Duodenal mucosa (tissue), 2 donors: ENCODE measurements at regions not wholly inside any gene's neighbourhood (a gene's known extent, or its start where the extent isn't known, plus 50 kb on each side); places are given as distances from the start of the nearest gene placed in this dataset.

Experiments used
- H3K27ac ChIP-seq: one replicate; pipeline ENCODE4 v1.7.0; 2013; ENCODE audit warnings: low read depth, low read length
- H3K27me3 ChIP-seq, 2 donors: one replicate each; pipeline ENCODE4 v1.7.0; 2013; ENCODE audit warnings: low read length in 2 of 2, control low read depth in 1 of 2; ENCODE audit not compliant: insufficient read depth in 2 of 2, control insufficient read depth in 1 of 2
- H3K36me3 ChIP-seq, 2 donors: one replicate each; pipeline ENCODE4 v1.7.0; 2013; ENCODE audit warnings: low read length in 2 of 2, control low read depth in 1 of 2; ENCODE audit not compliant: insufficient read depth in 2 of 2, control insufficient read depth in 1 of 2
- H3K4me1 ChIP-seq, 2 donors: one replicate each; pipeline ENCODE4 v1.7.0; 2013; ENCODE audit warnings: low read length in 2 of 2, control low read depth in 1 of 2; ENCODE audit not compliant: insufficient read depth in 2 of 2, control insufficient read depth in 1 of 2
- H3K4me3 ChIP-seq, 2 donors: one replicate each; pipeline ENCODE4 v1.7.0; 2013; ENCODE audit warnings: low read length in 2 of 2, low read depth in 1 of 2
- H3K9ac ChIP-seq, 2 donors: one replicate each; pipeline ENCODE4 v1.7.0; 2013; ENCODE audit warnings: low read length in 2 of 2, low read depth in 1 of 2
- H3K9me3 ChIP-seq, 2 donors: one replicate each; pipeline ENCODE4 v1.7.0; 2013; ENCODE audit warnings: low read length in 2 of 2, control low read depth in 1 of 2; ENCODE audit not compliant: control insufficient read depth in 1 of 2

GRCh38 chr7:26471306-26472075, 179.8 kb downstream of the SNX10 start:
- no peaks in the 10 kb centered on the region for H3K27me3 ChIP-seq
- no peaks in the 10 kb centered on the region for H3K36me3 ChIP-seq
- no peaks in the 10 kb centered on the region for H3K9me3 ChIP-seq
- H3K27ac ChIP-seq: no peak overlapping the region
- no peak overlapping the region for H3K9ac ChIP-seq
- no peak overlapping the region for H3K4me3 ChIP-seq
- no peaks in the 10 kb centered on the region for H3K4me1 ChIP-seq

GRCh38 chr7:26472971-26473370, 181.3 kb downstream of the SNX10 start:
- Histone ChIP-seq H3K9ac (no peak overlapping the region), H3K27me3 (no peaks in the 10 kb centered on the region), H3K4me3 (no peak overlapping the region), H3K36me3 (no peaks in the 10 kb centered on the region), H3K9me3 (no peaks in the 10 kb centered on the region), H3K27ac (no peak overlapping the region), H3K4me1 (no peaks in the 10 kb centered on the region)

- no peak overlapping the region for H3K9ac ChIP-seq
- H3K9me3 ChIP-seq: no peaks in the 10 kb centered on the region
- no peak overlapping the region for H3K27ac ChIP-seq
- H3K27me3 ChIP-seq: peaks cover 0 to 3% of the 10 kb centered on the region in 2 donors
- no peak overlapping the region for H3K4me3 ChIP-seq
- no peaks in the 10 kb centered on the region for H3K4me1 ChIP-seq
- H3K36me3 ChIP-seq: no peaks in the 10 kb centered on the region
These were observed 184.6 kb downstream of the SNX10 start for GRCh38 chr7:26476271-26476670.

GRCh38 chr7:26477381-26477990, 185.8 kb downstream of the SNX10 start:
- H3K36me3 ChIP-seq: no peaks in the 10 kb centered on the region
- no peak overlapping the region for H3K4me3 ChIP-seq
- no peaks in the 10 kb centered on the region for H3K4me1 ChIP-seq
- no peak overlapping the region for H3K27ac ChIP-seq
- H3K9ac ChIP-seq: no peak overlapping the region
- no peaks in the 10 kb centered on the region for H3K9me3 ChIP-seq
- peaks cover 0 to 3% of the 10 kb centered on the region in 2 donors for H3K27me3 ChIP-seq

- no peak overlapping the region for H3K9ac ChIP-seq
- no peaks in the 10 kb centered on the region for H3K9me3 ChIP-seq
- H3K27me3 ChIP-seq: peaks cover 0 to 3% of the 10 kb centered on the region in 2 donors
- no peaks in the 10 kb centered on the region for H3K4me1 ChIP-seq
- H3K27ac ChIP-seq: no peak overlapping the region
- H3K4me3 ChIP-seq: no peak overlapping the region
- no peaks in the 10 kb centered on the region for H3K36me3 ChIP-seq
These were observed 186.9 kb downstream of the SNX10 start for GRCh38 chr7:26478550-26478949.

GRCh38 chr7:26479581-26479980, 187.9 kb downstream of the SNX10 start:
- Histone ChIP-seq H3K4me3 (no peak overlapping the region), H3K36me3 (no peaks in the 10 kb centered on the region), H3K27me3 (peaks cover 0 to 3% of the 10 kb centered on the region in 2 donors), H3K9ac (no peak overlapping the region), H3K4me1 (no peaks in the 10 kb centered on the region), H3K27ac (no peak overlapping the region), H3K9me3 (no peaks in the 10 kb centered on the region)

- Histone ChIP-seq H3K36me3 (no peaks in the 10 kb centered on the region), H3K4me3 (no peak overlapping the region), H3K9me3 (no peaks in the 10 kb centered on the region), H3K27me3 (peaks cover 0 to 3% of the 10 kb centered on the region in 2 donors), H3K9ac (no peak overlapping the region), H3K27ac (no peak overlapping the region), H3K4me1 (no peaks in the 10 kb centered on the region)
These were observed 188.5 kb downstream of the SNX10 start for GRCh38 chr7:26480156-26480555.

GRCh38 chr7:26482927-26483326, 191.3 kb downstream of the SNX10 start:
- no peak overlapping the region for H3K27ac ChIP-seq

GRCh38 chr7:26483843-26484242, 192.2 kb downstream of the SNX10 start:
- Histone ChIP-seq H3K27ac (no peak overlapping the region), H3K4me1 (no peaks in the 10 kb centered on the region), H3K9me3 (no peaks in the 10 kb centered on the region), H3K27me3 (peaks cover 0 to 2% of the 10 kb centered on the region in 2 donors), H3K36me3 (no peaks in the 10 kb centered on the region), H3K4me3 (no peak overlapping the region), H3K9ac (no peak overlapping the region)

More at GRCh38 chr7:26482927-26483326, 191.3 kb downstream of the SNX10 start:
- H3K27me3 ChIP-seq: peaks cover 0 to 3% of the 10 kb centered on the region in 2 donors
- H3K4me1 ChIP-seq: no peaks in the 10 kb centered on the region
- no peaks in the 10 kb centered on the region for H3K9me3 ChIP-seq
- no peaks in the 10 kb centered on the region for H3K36me3 ChIP-seq
- no peak overlapping the region for H3K9ac ChIP-seq
- no peak overlapping the region for H3K4me3 ChIP-seq

GRCh38 chr7:26485367-26485934, 193.8 kb downstream of the SNX10 start:
- Histone ChIP-seq H3K27ac (no peak overlapping the region), H3K27me3 (peaks cover 0 to under 1% of the 10 kb centered on the region in 2 donors)

More at GRCh38 chr7:26485367-26485934, 193.8 kb downstream of the SNX10 start:
- H3K4me3 ChIP-seq: no peak overlapping the region
- H3K9me3 ChIP-seq: no peaks in the 10 kb centered on the region
- no peaks in the 10 kb centered on the region for H3K4me1 ChIP-seq
- H3K36me3 ChIP-seq: no peaks in the 10 kb centered on the region
- H3K9ac ChIP-seq: no peak overlapping the region
